ENCODE measurements at regions not wholly inside any gene's neighbourhood (a gene's known extent, or its start where the extent isn't known, plus 50 kb on each side); places are given as distances from the start of the nearest gene placed in this dataset.

GRCh38 chr13:50136226-50136625, 121.0 kb downstream of the KCNRG start:
- TF ChIP-seq POLR2A (IDR thresholded peaks at IDR 0.05) (no peak), CTCF (IDR thresholded peaks at IDR 0.05) (no peak)

Measured in lower leg skin (tissue), 3 donors.